Left lung (tissue), 4 donors: ENCODE measurements at regions not wholly inside any gene's neighbourhood (a gene's known extent, or its start where the extent isn't known, plus 50 kb on each side); places are given as distances from the start of the nearest gene placed in this dataset.

Experiments used
- ATAC-seq: fragments of 200-7000 bp; cut with Tn5 transposase; one replicate; pipeline ENCODE4 v1.9.1; 2020; ENCODE audit warnings: moderate library complexity
- DNase-seq, 4 donors: peaks; one replicate each; pipeline ENCODE4 v3.0.0-alpha.2; 2013 to 2020
- H3K27ac ChIP-seq, 2 donors: fragments of 200-600 bp; sonication (generic) in 1 of 2; one replicate each; pipeline versions ENCODE4 v1.5.0 to v1.8.0; 2020 to 2021
- H3K27me3 ChIP-seq, 2 donors: fragments of 200-600 bp; sonication (generic) in 1 of 2; one replicate each; pipeline versions ENCODE4 v1.5.0 to v1.8.0; 2020 to 2021
- H3K36me3 ChIP-seq, 2 donors: fragments of 200-600 bp; sonication (generic) in 1 of 2; one replicate each; pipeline versions ENCODE4 v1.5.0 to v1.8.0; 2020 to 2021
- H3K4me1 ChIP-seq, 2 donors: fragments of 200-600 bp; one replicate each; pipeline ENCODE4 v1.8.0; 2021
- H3K4me3 ChIP-seq, 2 donors: fragments of 200-600 bp; sonication (generic) in 1 of 2; one replicate each; pipeline versions ENCODE4 v1.5.0 to v1.8.0; 2020 to 2021; ENCODE audit warnings: mild to moderate bottlenecking in 1 of 2
- H3K9me3 ChIP-seq, 2 donors: fragments of 200-600 bp; sonication (generic) in 1 of 2; one replicate each; pipeline versions ENCODE4 v1.5.0 to v1.8.0; 2020 to 2021
- CTCF ChIP-seq, 2 donors: fragments of 200-600 bp; sonication (generic) in 1 of 2; IDR thresholded peaks; one replicate each; pipeline versions ENCODE4 v1.5.0 to v1.8.0; 2021; ENCODE audit warnings: antibody characterized with exemption in 2 of 2
- intact Hi-C, 2 donors: fragments of 100-400 bp; cut with DNase I; formaldehyde crosslinking; loops; one replicate each; pipeline versions ENCODE4 v1.11.2 to v1.14.2; 2022
- donor health status: DM: no; HTN: yes; CAD: no.
- donor health status: DM: no; HTN: no; CAD: no.

- intact Hi-C loops = no loop called here
These were observed 153.3 kb upstream of the NECTIN1 start for GRCh38 chr11:119882316-119882715.

GRCh38 chr11:119880873-119881272 is 151.9 kb upstream of the NECTIN1 start:
- no peak for TF ChIP-seq CTCF (IDR thresholded peaks at IDR 0.05)

More at GRCh38 chr11:119882316-119882715, 153.3 kb upstream of the NECTIN1 start:
- TF ChIP-seq CTCF (IDR thresholded peaks at IDR 0.05) = no peak
- Histone ChIP-seq H3K27me3 (peaks cover 0 to 54% of the 10 kb centered on the region in 2 donors), H3K9me3 (no peaks in the 10 kb centered on the region), H3K36me3 (no peaks in the 10 kb centered on the region), H3K27ac (no peak overlapping the region), H3K4me3 (no peak overlapping the region), H3K4me1 (no peaks in the 10 kb centered on the region)
- ATAC-seq = no peak
- no peak for DNase-seq

GRCh38 chr11:119880143-119880542 is 151.1 kb upstream of the NECTIN1 start:
- Histone ChIP-seq H3K4me1 (no peaks in the 10 kb centered on the region), H3K27me3 (peaks cover 0 to 47% of the 10 kb centered on the region in 2 donors), H3K27ac (no peak overlapping the region), H3K9me3 (no peaks in the 10 kb centered on the region), H3K36me3 (no peaks in the 10 kb centered on the region), H3K4me3 (no peak overlapping the region)
- no peak for ATAC-seq
- no peak for DNase-seq
- TF ChIP-seq CTCF (IDR thresholded peaks at IDR 0.05) = no peak
- intact Hi-C loops = no loop called here

More at GRCh38 chr11:119880873-119881272, 151.9 kb upstream of the NECTIN1 start:
- Histone ChIP-seq H3K4me3 (no peak overlapping the region), H3K9me3 (no peaks in the 10 kb centered on the region), H3K36me3 (no peaks in the 10 kb centered on the region), H3K27ac (no peak overlapping the region), H3K27me3 (peaks cover 0 to 46% of the 10 kb centered on the region in 2 donors), H3K4me1 (no peaks in the 10 kb centered on the region)
- ATAC-seq (no peak), DNase-seq (no peak)
- intact Hi-C loops = no loop called here

- H3K27ac ChIP-seq = no peak overlapping the region
- no peak for TF ChIP-seq CTCF (IDR thresholded peaks at IDR 0.05)
- H3K9me3 ChIP-seq = no peaks in the 10 kb centered on the region
- no peak overlapping the region for H3K4me3 ChIP-seq
- DNase-seq (no peak), ATAC-seq (no peak)
- no peaks in the 10 kb centered on the region for H3K36me3 ChIP-seq
- no peaks in the 10 kb centered on the region for H3K4me1 ChIP-seq
- intact Hi-C loops = no loop called here
- peaks cover 0 to 49% of the 10 kb centered on the region in 2 donors for H3K27me3 ChIP-seq
These were observed 150.0 kb upstream of the NECTIN1 start for GRCh38 chr11:119878990-119879389.

GRCh38 chr11:119876841-119877240 is 147.8 kb upstream of the NECTIN1 start:
- Histone ChIP-seq H3K27me3 (peaks cover 0 to 62% of the 10 kb centered on the region in 2 donors), H3K4me3 (no peak overlapping the region), H3K4me1 (no peaks in the 10 kb centered on the region), H3K36me3 (no peaks in the 10 kb centered on the region), H3K27ac (no peak overlapping the region), H3K9me3 (no peaks in the 10 kb centered on the region)
- ATAC-seq (no peak), DNase-seq (no peak)
- intact Hi-C loops = no loop called here
- TF ChIP-seq CTCF (IDR thresholded peaks at IDR 0.05) = no peak
